Panc1 (cell line): ENCODE measurements at regions not wholly inside any gene's neighbourhood (a gene's known extent, or its start where the extent isn't known, plus 50 kb on each side); places are given as distances from the start of the nearest gene placed in this dataset.

ENCODE experiments used
- CTCF ChIP-seq: fragments of 450-650 bp; IDR thresholded peaks from 2 replicates; pipeline ENCODE4 v1.5.1; 2017; ENCODE audit warnings: mild to moderate bottlenecking
- POLR2AphosphoS5 ChIP-seq: IDR thresholded peaks from 2 replicates; pipeline ENCODE4 v1.6.1; 2012; ENCODE audit warnings: mild to moderate bottlenecking, low read depth, low read length, moderate library complexity
- TCF7L2 ChIP-seq: IDR thresholded peaks from 2 replicates; pipeline ENCODE4 v1.6.1; 2011; ENCODE audit warnings: mild to moderate bottlenecking, low read depth, low read length, inconsistent platforms

DNA sequence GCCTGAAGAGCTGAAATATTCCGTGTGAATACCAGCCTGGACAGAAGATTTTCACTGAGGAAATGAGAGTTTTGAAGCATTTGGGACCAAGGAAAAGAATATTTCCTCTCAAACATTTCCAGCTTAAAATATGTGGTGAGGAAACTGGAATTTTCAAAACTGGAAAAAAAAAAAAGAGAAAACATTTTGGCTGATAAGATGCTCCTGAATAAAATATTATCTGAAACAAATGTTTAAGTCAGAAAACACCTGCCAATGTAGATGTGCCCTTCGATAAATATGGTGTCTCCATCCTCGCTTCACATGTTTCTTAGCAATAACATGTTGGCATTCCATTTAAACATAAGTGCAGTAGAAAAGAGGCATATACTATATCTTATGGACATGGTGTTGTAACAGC lies 567.0 kb downstream of the PRKD1 start:
- TF ChIP-seq CTCF, result no peak
- no peak for TF ChIP-seq POLR2AphosphoS5
- no peak for TF ChIP-seq TCF7L2
